ENCODE measurements at regions not wholly inside any gene's neighbourhood (a gene's known extent, or its start where the extent isn't known, plus 50 kb on each side); places are given as distances from the start of the nearest gene placed in this dataset.
A peak's percentile ranks its signal among the peaks of the same experiment; 100 is the strongest.

- H3K4me3 ChIP-seq (ENCODE audit: low read depth, low read length) = no peak overlapping the region
- no peak for TF ChIP-seq CTCF (conservative IDR thresholded peaks at IDR 0.05; ENCODE audit: low read depth, low read length)
- no peak for DNase-seq (ENCODE audit: low read depth)
Measured at GRCh38 chr3:126292318-126293070, 64.7 kb downstream of the KLF15 start.

- H3K4me3 ChIP-seq (ENCODE audit: low read depth, low read length) = no peak overlapping the region
- TF ChIP-seq CTCF (conservative IDR thresholded peaks at IDR 0.05; ENCODE audit: low read depth, low read length) = no peak
Measured at GRCh38 chr3:126291537-126291936, 65.7 kb downstream of the KLF15 start.

GRCh38 chr3:126291061-126291460 lies 66.1 kb downstream of the KLF15 start:
- H3K4me3 ChIP-seq (ENCODE audit: low read depth, low read length) = no peak overlapping the region
- TF ChIP-seq CTCF (conservative IDR thresholded peaks at IDR 0.05; ENCODE audit: low read depth, low read length) = no peak

More at GRCh38 chr3:126291537-126291936, 65.7 kb downstream of the KLF15 start:
- DNase-seq (ENCODE audit: low read depth) = no peak

GRCh38 chr3:126290325-126290724 lies 66.9 kb downstream of the KLF15 start:
- TF ChIP-seq CTCF (conservative IDR thresholded peaks at IDR 0.05; ENCODE audit: low read depth, low read length) = no peak
- no peak for DNase-seq (ENCODE audit: low read depth)
- H3K4me3 ChIP-seq (ENCODE audit: low read depth, low read length) = no peak overlapping the region

More at GRCh38 chr3:126291061-126291460, 66.1 kb downstream of the KLF15 start:
- DNase-seq (ENCODE audit: low read depth) = no peak

GRCh38 chr3:126289096-126289495 lies 68.1 kb downstream of the KLF15 start:
- H3K4me3 ChIP-seq (ENCODE audit: low read depth, low read length) = no peak overlapping the region
- TF ChIP-seq CTCF (conservative IDR thresholded peaks at IDR 0.05; ENCODE audit: low read depth, low read length) = no peak
- DNase-seq (ENCODE audit: low read depth) = no peak

- no peak for DNase-seq (ENCODE audit: low read depth)
- peak overlapping the region; percentile 63 for H3K4me3 ChIP-seq (ENCODE audit: low read depth, low read length)
- no peak for TF ChIP-seq CTCF (conservative IDR thresholded peaks at IDR 0.05; ENCODE audit: low read depth, low read length)
Measured at GRCh38 chr3:126288314-126288713, 68.9 kb downstream of the KLF15 start.
